ENCODE measurements at regions not wholly inside any gene's neighbourhood (a gene's known extent, or its start where the extent isn't known, plus 50 kb on each side); places are given as distances from the start of the nearest gene placed in this dataset.

DNA sequence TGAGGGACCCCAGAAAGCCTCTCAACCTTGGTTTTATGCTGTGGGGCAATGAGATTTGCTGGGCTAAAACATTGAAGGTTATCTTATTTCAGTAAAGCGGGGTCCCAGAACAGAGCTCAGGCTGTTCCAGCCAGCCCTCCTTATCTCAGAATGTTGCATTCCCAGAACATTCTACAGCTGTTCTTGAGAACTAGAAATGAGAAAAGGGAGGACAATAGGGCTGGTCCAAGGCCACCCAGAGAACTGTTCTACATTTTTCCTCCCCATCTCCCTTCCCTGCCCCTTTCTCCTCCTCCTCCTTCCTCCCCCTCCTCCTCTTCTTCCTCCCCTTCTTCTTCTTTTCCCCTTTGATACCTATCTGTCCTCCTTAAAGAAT lies 70.4 kb upstream of the SLC7A11 start:
- DNase-seq (ENCODE audit: low spot score) = no peak
- TF ChIP-seq, protein P1, sequence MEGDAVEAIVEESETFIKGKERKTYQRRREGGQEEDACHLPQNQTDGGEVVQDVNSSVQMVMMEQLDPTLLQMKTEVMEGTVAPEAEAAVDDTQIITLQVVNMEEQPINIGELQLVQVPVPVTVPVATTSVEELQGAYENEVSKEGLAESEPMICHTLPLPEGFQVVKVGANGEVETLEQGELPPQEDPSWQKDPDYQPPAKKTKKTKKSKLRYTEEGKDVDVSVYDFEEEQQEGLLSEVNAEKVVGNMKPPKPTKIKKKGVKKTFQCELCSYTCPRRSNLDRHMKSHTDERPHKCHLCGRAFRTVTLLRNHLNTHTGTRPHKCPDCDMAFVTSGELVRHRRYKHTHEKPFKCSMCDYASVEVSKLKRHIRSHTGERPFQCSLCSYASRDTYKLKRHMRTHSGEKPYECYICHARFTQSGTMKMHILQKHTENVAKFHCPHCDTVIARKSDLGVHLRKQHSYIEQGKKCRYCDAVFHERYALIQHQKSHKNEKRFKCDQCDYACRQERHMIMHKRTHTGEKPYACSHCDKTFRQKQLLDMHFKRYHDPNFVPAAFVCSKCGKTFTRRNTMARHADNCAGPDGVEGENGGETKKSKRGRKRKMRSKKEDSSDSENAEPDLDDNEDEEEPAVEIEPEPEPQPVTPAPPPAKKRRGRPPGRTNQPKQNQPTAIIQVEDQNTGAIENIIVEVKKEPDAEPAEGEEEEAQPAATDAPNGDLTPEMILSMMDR (IDR thresholded peaks at IDR 0.05; ENCODE audit: borderline replicate concordance, control extremely low read depth, extremely low read depth, insufficient read depth, missing control alignments) = no peak
- in situ Hi-C loops (cut with MboI; ENCODE audit: low sequenced_read_pairs, unreplicated experiment) = no loop called here

GRCh38 chr4:138311771-138312535 lies 69.8 kb upstream of the SLC7A11 start:
- TF ChIP-seq, protein P1 (IDR thresholded peaks at IDR 0.05; ENCODE audit: borderline replicate concordance, control extremely low read depth, extremely low read depth, insufficient read depth, missing control alignments) = no peak
- in situ Hi-C loops (cut with MboI; ENCODE audit: low sequenced_read_pairs, unreplicated experiment) = no loop called here
- no peak for DNase-seq (ENCODE audit: low spot score)

- TF ChIP-seq, protein P1 (IDR thresholded peaks at IDR 0.05; ENCODE audit: borderline replicate concordance, control extremely low read depth, extremely low read depth, insufficient read depth, missing control alignments) = no peak
- in situ Hi-C loops (cut with MboI; ENCODE audit: low sequenced_read_pairs, unreplicated experiment) = no loop called here
These were observed 68.8 kb upstream of the SLC7A11 start for GRCh38 chr4:138310991-138311390.

DNA sequence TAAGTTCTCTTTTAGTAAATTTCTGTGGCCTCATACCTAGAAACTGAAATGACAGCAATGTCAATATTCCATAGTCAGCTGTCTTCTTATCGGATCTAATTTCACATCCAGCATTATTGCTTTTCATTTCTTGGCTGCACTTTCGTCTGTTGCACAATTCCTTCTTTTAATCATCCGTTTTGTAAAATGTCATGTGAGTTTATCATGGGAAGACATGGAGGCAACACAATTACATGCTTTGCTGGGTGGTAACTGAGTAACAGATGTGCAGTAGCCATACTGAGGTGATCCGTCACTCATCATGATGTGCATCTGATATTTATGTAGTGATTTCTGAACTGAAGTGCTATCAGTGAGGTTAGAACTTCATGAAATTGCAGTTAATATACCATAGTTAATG lies 68.3 kb upstream of the SLC7A11 start:
- TF ChIP-seq, protein P1 (IDR thresholded peaks at IDR 0.05; ENCODE audit: borderline replicate concordance, control extremely low read depth, extremely low read depth, insufficient read depth, missing control alignments) = no peak
- in situ Hi-C loops (cut with MboI; ENCODE audit: low sequenced_read_pairs, unreplicated experiment) = no loop called here

More at GRCh38 chr4:138310991-138311390, 68.8 kb upstream of the SLC7A11 start:
- DNase-seq (ENCODE audit: low spot score) = no peak

GRCh38 chr4:138308356-138308755 lies 66.2 kb upstream of the SLC7A11 start:
- TF ChIP-seq, protein P1 (IDR thresholded peaks at IDR 0.05; ENCODE audit: borderline replicate concordance, control extremely low read depth, extremely low read depth, insufficient read depth, missing control alignments) = no peak
- in situ Hi-C loops (cut with MboI; ENCODE audit: low sequenced_read_pairs, unreplicated experiment) = no loop called here
- no peak for DNase-seq (ENCODE audit: low spot score)

More for the DNA sequence above, 68.3 kb upstream of the SLC7A11 start:
- DNase-seq (ENCODE audit: low spot score) = no peak

DNA sequence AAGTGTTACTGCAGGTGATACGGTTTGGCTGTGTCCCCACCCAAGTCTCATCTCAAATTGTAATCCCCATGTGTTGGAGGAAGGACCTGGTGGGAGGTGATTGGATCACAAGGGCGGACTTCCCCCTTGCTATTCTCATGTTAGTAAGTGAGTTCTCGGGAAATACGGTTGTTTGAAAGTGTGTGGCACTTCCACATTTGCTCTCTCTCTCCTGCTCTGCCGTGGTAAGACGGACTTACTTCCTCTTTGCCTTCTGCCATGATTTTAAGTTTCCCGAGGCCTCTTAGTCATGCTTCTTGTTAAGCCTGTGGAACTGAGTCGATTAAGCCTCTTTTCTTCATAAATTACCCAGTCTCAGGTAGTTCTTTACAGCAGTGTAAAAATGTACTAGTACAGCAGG lies 65.2 kb upstream of the SLC7A11 start:
- in situ Hi-C loops (cut with MboI; ENCODE audit: low sequenced_read_pairs, unreplicated experiment) = no loop called here
- DNase-seq (ENCODE audit: low spot score) = no peak
- TF ChIP-seq, protein P1 (IDR thresholded peaks at IDR 0.05; ENCODE audit: borderline replicate concordance, control extremely low read depth, extremely low read depth, insufficient read depth, missing control alignments) = no peak

Measured in GM13976 (cell line).